Activated CD8-positive, alpha-beta memory T cell treated with anti-CD3 and anti-CD28 coated beads, Interleukin-2, amount 10 ng/mL, durations not matched to agents 7 days and 5 days (primary cell): ENCODE measurements at regions not wholly inside any gene's neighbourhood (a gene's known extent, or its start where the extent isn't known, plus 50 kb on each side); places are given as distances from the start of the nearest gene placed in this dataset.

Source experiments
- ATAC-seq: fragments of 150-1000 bp; cut with Tn5 transposase; one replicate; pipeline ENCODE4 v1.10.0; 2021; ENCODE audit warnings: moderate library complexity
- CTCF ChIA-PET: fragments of 350-600 bp; sonication (Branson Sonifier 250); formaldehyde crosslinking; loops from one replicate; lab custom pipeline; 2021; ENCODE audit warnings: antibody characterized with exemption; lab: Charles Lee
- DNase-seq: peaks from one replicate; pipeline ENCODE4 v3.0.0-alpha.2; 2020
- H3K27ac Mint-ChIP-seq: one replicate; pipeline ENCODE4 v1.8.0; 2021; ENCODE audit warnings: mild to moderate bottlenecking, mixed read lengths
- H3K27me3 Mint-ChIP-seq: one replicate; pipeline ENCODE4 v1.8.0; 2021; ENCODE audit warnings: mixed read lengths
- H3K36me3 Mint-ChIP-seq: one replicate; pipeline ENCODE4 v1.8.0; 2021; ENCODE audit warnings: mild to moderate bottlenecking, mixed read lengths
- H3K4me1 Mint-ChIP-seq: one replicate; pipeline ENCODE4 v1.8.0; 2021; ENCODE audit warnings: mixed read lengths
- H3K4me3 Mint-ChIP-seq: one replicate; pipeline ENCODE4 v1.8.0; 2021; ENCODE audit warnings: mild to moderate bottlenecking, moderate library complexity, mixed read lengths
- H3K9me3 Mint-ChIP-seq: one replicate; pipeline ENCODE4 v1.8.0; 2022; ENCODE audit warnings: low read depth, mixed read lengths

DNA sequence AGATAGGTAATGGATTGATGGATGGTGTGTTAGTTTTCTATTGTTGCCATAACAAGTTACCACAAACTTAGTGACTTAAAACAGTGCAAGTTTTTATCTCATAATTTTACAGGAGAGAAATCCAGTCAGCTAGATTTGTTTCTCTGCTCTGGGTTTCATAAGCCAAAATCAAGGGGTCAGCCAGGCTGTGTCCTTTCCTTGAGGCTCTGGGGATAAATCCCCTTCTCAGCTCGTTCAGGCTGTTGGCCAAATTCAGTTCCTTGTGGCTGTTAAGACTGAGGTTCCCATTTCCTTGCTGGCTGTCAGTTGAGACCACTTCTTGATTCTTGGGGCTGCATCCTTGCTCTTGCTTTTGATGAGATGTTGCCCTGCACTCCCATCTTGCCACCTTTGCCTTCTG is 204.9 kb upstream of the CDH13 start:
- DNase-seq (no peak), ATAC-seq (no peak)
- Mint-ChIP-seq H3K4me1 (no peaks in the 10 kb centered on the region), H3K9me3 (no peaks in the 10 kb centered on the region), H3K36me3 (no peaks in the 10 kb centered on the region), H3K27ac (no peak overlapping the region), H3K27me3 (peaks cover 3% of the 10 kb centered on the region), H3K4me3 (no peak overlapping the region)
- CTCF ChIA-PET = no interaction called here

DNA sequence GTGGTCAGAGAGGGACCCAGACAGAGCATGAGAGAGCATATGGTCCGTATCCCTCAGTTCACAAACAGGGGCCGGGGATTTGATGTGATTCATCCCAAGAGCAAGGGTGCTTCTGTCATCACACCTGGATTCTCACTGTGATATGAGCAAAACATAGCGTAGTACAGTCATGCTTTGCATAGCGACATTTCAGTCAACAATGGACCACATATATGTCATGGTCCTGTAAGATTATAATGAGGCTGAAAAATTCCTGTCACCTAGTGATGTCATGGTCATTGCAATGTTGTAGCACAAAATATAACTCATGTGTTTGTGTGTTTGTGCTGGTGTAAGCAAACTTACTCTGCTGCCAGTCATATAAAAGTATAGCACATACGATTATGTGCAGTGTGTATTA is 207.4 kb upstream of the CDH13 start:
- CTCF ChIA-PET = no interaction called here
- Mint-ChIP-seq H3K4me1 (no peaks in the 10 kb centered on the region), H3K36me3 (no peaks in the 10 kb centered on the region), H3K27me3 (no peaks in the 10 kb centered on the region), H3K4me3 (no peak overlapping the region), H3K9me3 (no peaks in the 10 kb centered on the region), H3K27ac (no peak overlapping the region)
- no peak for ATAC-seq
- DNase-seq = no peak

- no peak overlapping the region for H3K27ac Mint-ChIP-seq
- no peaks in the 10 kb centered on the region for H3K36me3 Mint-ChIP-seq
- H3K4me3 Mint-ChIP-seq = no peak overlapping the region
- CTCF ChIA-PET = no interaction called here
- H3K9me3 Mint-ChIP-seq = no peaks in the 10 kb centered on the region
- H3K4me1 Mint-ChIP-seq = no peaks in the 10 kb centered on the region
- no peak for DNase-seq
- ATAC-seq = no peak
- no peaks in the 10 kb centered on the region for H3K27me3 Mint-ChIP-seq
These were observed 212.3 kb upstream of the CDH13 start for GRCh38 chr16:82414476-82414875.

DNA sequence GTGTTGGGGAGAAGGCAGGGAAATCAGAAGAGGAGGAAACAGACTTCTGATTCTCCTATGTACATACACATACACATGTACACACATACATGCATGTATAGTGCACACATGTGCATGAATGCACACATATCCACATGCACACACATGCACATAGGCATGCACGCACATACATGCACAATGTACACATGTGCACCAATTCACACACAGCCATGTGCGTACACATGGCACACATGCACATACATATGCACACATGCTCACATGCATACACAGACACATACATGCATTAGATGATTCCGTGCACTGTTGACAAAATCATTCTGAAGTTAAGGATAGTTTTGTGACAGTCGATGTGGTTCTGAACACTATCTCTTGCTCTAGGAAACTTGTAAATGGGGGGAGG is 214.0 kb upstream of the CDH13 start:
- no peak for ATAC-seq
- no peaks in the 10 kb centered on the region for H3K4me1 Mint-ChIP-seq

DNA sequence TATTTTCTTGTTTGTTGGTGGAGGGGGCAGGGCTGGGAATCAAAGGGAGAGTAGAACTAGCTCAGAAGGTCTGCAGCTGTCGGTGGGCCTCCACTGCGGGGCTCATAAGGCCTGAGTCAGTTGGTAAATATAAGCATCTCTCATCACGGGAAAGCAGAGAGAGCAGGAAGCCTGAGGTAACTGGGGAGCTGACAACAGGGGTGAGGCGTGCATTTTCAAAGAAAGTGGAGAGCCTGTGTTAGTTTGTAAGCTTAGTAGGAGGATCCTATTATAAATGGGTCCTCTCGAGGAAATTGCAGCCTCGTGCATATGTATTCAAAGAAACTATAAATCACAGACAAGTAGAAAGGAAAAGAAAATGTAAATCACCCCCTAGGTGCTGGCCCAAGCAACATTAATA is 221.0 kb upstream of the CDH13 start:
- H3K27ac Mint-ChIP-seq = no peak overlapping the region
- no peak overlapping the region for H3K4me3 Mint-ChIP-seq
- no peaks in the 10 kb centered on the region for H3K27me3 Mint-ChIP-seq
- peaks cover 2% of the 10 kb centered on the region for H3K9me3 Mint-ChIP-seq
- H3K36me3 Mint-ChIP-seq = no peaks in the 10 kb centered on the region
- no peaks in the 10 kb centered on the region for H3K4me1 Mint-ChIP-seq
- DNase-seq (no peak), ATAC-seq (no peak)
- CTCF ChIA-PET = no interaction called here

More for the DNA sequence above, 214.0 kb upstream of the CDH13 start:
- Mint-ChIP-seq H3K4me3 (no peak overlapping the region), H3K27ac (no peak overlapping the region), H3K9me3 (no peaks in the 10 kb centered on the region), H3K27me3 (no peaks in the 10 kb centered on the region), H3K36me3 (no peaks in the 10 kb centered on the region)
- no peak for DNase-seq
- CTCF ChIA-PET = no interaction called here

GRCh38 chr16:82404586-82405315 is 222.0 kb upstream of the CDH13 start:
- H3K27ac Mint-ChIP-seq = no peak overlapping the region

DNA sequence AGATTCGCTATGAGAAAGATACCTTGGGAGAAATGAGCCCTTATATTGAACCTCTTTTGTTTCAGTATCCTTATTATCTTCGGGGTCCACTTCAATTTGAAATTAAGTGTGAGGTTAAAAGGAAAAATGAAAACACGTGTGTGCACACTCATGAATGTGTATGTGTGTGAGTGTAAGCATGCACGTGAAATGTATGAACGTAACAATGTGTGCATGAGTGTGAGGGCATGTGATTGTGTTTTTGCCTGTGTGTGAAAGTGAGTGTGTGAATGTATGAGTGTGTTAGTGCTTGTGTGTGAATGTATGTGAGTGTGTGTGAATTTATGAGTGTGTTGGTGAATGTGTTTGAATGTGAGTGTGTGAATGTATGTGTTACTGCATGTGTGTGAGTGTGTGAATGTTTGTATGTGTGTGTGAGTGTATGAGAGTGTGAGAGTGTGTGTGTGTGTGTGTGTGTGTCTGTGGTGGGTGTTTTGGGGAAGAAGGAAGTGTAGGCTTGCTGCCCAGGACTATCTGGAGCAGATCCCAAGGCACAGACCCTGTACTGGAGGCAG is 224.0 kb upstream of the CDH13 start:
- DNase-seq (no peak), ATAC-seq (no peak)
- Mint-ChIP-seq H3K36me3 (no peaks in the 10 kb centered on the region), H3K4me3 (no peak overlapping the region), H3K27me3 (no peaks in the 10 kb centered on the region), H3K27ac (no peak overlapping the region), H3K4me1 (no peaks in the 10 kb centered on the region), H3K9me3 (peaks cover 2% of the 10 kb centered on the region)
- CTCF ChIA-PET = no interaction called here

More at GRCh38 chr16:82404586-82405315, 222.0 kb upstream of the CDH13 start:
- DNase-seq = no peak
- Mint-ChIP-seq H3K4me3 (no peak overlapping the region), H3K4me1 (no peaks in the 10 kb centered on the region), H3K9me3 (peaks cover 2% of the 10 kb centered on the region), H3K27me3 (no peaks in the 10 kb centered on the region), H3K36me3 (no peaks in the 10 kb centered on the region)
- ATAC-seq = no peak
- CTCF ChIA-PET = no interaction called here

DNA sequence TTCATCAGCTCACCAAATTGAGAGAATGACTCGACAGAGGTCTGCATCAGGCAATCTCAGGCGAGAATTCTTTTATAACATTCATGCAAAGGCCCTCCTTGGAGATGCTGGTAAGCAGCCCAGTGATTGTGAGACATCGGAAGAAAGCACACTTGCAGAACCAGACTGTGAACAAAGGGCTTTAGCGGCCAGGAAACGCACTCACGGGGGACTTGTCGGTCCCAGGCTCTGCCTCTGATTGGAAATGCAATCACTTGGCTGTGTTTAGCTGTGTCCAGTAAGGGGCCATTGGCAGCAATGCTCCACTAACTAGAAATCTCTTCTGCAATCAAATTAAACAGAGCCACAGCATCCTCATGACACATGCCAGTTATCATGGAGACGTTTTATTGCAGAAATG is 226.7 kb upstream of the CDH13 start:
- no peaks in the 10 kb centered on the region for H3K36me3 Mint-ChIP-seq
- H3K27me3 Mint-ChIP-seq = no peaks in the 10 kb centered on the region
- H3K9me3 Mint-ChIP-seq = peaks cover 2% of the 10 kb centered on the region
- no peak for ATAC-seq
- no peak overlapping the region for H3K27ac Mint-ChIP-seq
- CTCF ChIA-PET = no interaction called here
- no peaks in the 10 kb centered on the region for H3K4me1 Mint-ChIP-seq
- DNase-seq = no peak
- H3K4me3 Mint-ChIP-seq = no peak overlapping the region

DNA sequence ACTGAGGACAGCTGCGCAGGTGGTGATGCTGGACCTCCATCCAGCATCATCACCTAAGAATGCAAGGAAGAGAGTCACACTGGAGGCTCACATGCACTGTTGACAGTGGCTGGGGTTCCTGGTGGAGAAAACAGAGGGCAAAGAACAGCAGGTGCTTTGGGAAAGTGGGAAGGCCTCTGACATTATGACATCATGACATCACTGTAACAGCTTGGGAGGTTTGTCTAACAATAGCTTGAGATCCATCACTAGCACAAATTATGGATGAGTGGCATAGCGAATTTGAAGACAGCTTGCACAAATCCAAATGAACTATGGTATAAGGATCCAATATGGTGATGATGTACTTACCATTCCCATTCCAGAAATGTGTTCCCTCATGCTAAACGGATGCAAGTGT is 226.5 kb upstream of the MPHOSPH6 start:
- Mint-ChIP-seq H3K9me3 (no peaks in the 10 kb centered on the region), H3K4me1 (no peaks in the 10 kb centered on the region)

GRCh38 chr16:82395212-82395611 is 225.2 kb upstream of the MPHOSPH6 start:
- DNase-seq = no peak
- no peak overlapping the region for H3K4me3 Mint-ChIP-seq
- H3K4me1 Mint-ChIP-seq = no peaks in the 10 kb centered on the region
- no peaks in the 10 kb centered on the region for H3K36me3 Mint-ChIP-seq
- H3K27ac Mint-ChIP-seq = no peak overlapping the region
- no peaks in the 10 kb centered on the region for H3K27me3 Mint-ChIP-seq
- CTCF ChIA-PET = no interaction called here
- ATAC-seq = no peak
- H3K9me3 Mint-ChIP-seq = no peaks in the 10 kb centered on the region

More for the DNA sequence above, 226.5 kb upstream of the MPHOSPH6 start:
- CTCF ChIA-PET = no interaction called here
- DNase-seq (no peak), ATAC-seq (no peak)
- H3K36me3 Mint-ChIP-seq = no peaks in the 10 kb centered on the region
- no peaks in the 10 kb centered on the region for H3K27me3 Mint-ChIP-seq
- no peak overlapping the region for H3K27ac Mint-ChIP-seq
- no peak overlapping the region for H3K4me3 Mint-ChIP-seq

DNA sequence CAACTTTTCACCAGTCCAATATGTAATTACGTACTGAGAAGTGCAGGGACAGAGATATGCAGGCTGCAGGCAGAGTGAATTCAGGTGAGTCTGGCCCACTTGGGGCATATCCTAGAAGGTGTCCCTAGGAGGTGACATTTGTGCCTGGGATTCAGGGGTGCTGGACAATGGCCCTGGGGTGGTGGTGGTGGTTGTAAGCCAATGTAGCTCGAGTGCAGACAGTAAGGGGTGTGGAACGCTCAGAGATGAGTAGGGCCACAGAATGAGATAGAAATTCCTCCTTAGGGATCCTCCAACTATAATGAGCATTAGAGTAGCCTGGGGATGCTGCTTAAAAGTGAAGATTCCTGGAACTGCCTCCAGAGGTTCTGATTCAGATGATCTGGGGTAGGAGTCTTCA is 221.7 kb upstream of the MPHOSPH6 start:
- DNase-seq (no peak), ATAC-seq (no peak)
- Mint-ChIP-seq H3K4me3 (no peak overlapping the region), H3K27me3 (no peaks in the 10 kb centered on the region), H3K36me3 (no peaks in the 10 kb centered on the region), H3K9me3 (no peaks in the 10 kb centered on the region), H3K27ac (no peak overlapping the region), H3K4me1 (no peaks in the 10 kb centered on the region)
- CTCF ChIA-PET = no interaction called here

DNA sequence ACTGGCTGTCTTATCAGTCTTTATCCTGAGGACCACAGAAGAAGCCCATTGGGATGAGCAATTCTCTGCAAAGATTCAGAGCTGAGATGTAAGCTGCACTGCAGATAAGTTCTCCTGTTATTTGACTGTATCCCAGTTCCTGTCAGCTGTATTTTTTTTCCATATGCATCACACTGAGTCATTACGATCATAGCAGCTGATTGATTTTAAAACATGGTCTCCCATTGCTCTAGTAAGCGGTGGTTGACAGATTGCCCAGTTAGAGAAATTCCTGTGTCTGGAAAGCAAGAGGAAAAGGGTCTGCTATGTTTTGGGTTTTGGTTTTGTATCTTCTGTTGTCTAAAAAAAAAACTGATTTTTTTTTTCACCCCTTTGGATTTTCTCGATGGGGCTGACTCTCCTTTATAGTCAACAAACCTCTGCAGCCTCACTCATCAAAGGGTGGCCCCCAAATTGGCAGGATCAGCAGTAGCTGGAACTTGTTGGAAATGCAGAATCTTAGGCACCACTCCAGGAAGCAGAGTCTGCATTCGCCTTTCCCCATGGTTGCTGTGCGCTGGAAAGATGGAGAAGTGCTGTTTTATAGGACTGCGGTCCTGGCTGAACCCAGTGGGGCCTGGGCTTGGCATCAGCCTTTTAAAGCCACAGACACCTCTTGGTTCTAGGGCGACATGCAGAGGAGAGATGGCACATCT is 220.1 kb upstream of the MPHOSPH6 start:
- H3K4me1 Mint-ChIP-seq = no peaks in the 10 kb centered on the region
- DNase-seq (no peak), ATAC-seq (no peak)
- H3K36me3 Mint-ChIP-seq = no peaks in the 10 kb centered on the region
- CTCF ChIA-PET = no interaction called here
- H3K9me3 Mint-ChIP-seq = no peaks in the 10 kb centered on the region
- H3K27me3 Mint-ChIP-seq = no peaks in the 10 kb centered on the region
- no peak overlapping the region for H3K4me3 Mint-ChIP-seq
- no peak overlapping the region for H3K27ac Mint-ChIP-seq

GRCh38 chr16:82386761-82387160 is 216.7 kb upstream of the MPHOSPH6 start:
- H3K4me3 Mint-ChIP-seq = no peak overlapping the region
- H3K4me1 Mint-ChIP-seq = no peaks in the 10 kb centered on the region
- H3K9me3 Mint-ChIP-seq = no peaks in the 10 kb centered on the region
- ATAC-seq (no peak), DNase-seq (no peak)
- CTCF ChIA-PET = no interaction called here
- H3K27ac Mint-ChIP-seq = no peak overlapping the region
- H3K27me3 Mint-ChIP-seq = no peaks in the 10 kb centered on the region
- H3K36me3 Mint-ChIP-seq = no peaks in the 10 kb centered on the region

DNA sequence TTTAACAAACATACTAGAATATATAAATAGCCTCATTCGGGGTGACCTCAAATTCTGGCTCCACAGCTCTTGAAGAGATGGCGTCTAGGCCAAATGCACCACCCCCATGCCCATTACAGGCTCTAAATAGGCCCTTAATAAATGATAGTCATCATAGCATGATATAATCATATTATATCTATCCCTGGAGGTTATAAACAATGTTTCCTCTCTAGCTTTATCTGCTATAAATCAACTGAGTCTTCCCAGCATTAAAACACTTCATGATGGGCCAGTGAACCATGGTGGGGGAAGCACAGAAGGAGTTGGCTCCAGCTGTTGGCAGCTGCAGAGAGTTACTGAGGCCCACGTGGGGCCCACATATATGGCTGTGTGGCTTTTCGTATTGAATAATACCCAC is 214.9 kb upstream of the MPHOSPH6 start:
- CTCF ChIA-PET = no interaction called here
- no peak overlapping the region for H3K27ac Mint-ChIP-seq
- no peaks in the 10 kb centered on the region for H3K9me3 Mint-ChIP-seq
- DNase-seq (no peak), ATAC-seq (no peak)
- H3K27me3 Mint-ChIP-seq = no peaks in the 10 kb centered on the region
- H3K4me1 Mint-ChIP-seq = no peaks in the 10 kb centered on the region
- no peaks in the 10 kb centered on the region for H3K36me3 Mint-ChIP-seq
- H3K4me3 Mint-ChIP-seq = no peak overlapping the region
